Adrenal gland (tissue), 9 donors: ENCODE measurements at regions not wholly inside any gene's neighbourhood (a gene's known extent, or its start where the extent isn't known, plus 50 kb on each side); places are given as distances from the start of the nearest gene placed in this dataset.

ENCODE experiments used
- DNase-seq, 7 donors: peaks; one replicate each; pipeline ENCODE4 v3.0.0-alpha.2; 2019 to 2020
- H3K27ac ChIP-seq, 5 donors: fragments of 200-600 bp; sonication (generic) in 4 of 5; 1 replicate in 3 of 5; 2 replicates in 2 of 5; pipeline versions ENCODE4 v1.5.1 to v1.8.0; 2016 to 2020; ENCODE audit warnings: mild to moderate bottlenecking in 1 of 5
- H3K27me3 ChIP-seq: fragments of 200-600 bp; 2 replicates; pipeline ENCODE4 v1.8.0; 2021
- H3K36me3 ChIP-seq, 2 donors: fragments of 200-600 bp; replicated peaks in 1 of 2; 1 replicate in 1 of 2; 2 replicates in 1 of 2; pipeline versions ENCODE4 v1.5.1 to v1.8.0; 2018 to 2022
- H3K4me1 ChIP-seq, 2 donors: fragments of 200-600 bp; replicated peaks in 1 of 2; 1 replicate in 1 of 2; 2 replicates in 1 of 2; pipeline versions ENCODE4 v1.5.1 to v1.8.0; 2018 to 2021
- H3K4me3 ChIP-seq, 4 donors: fragments of 200-600 bp; sonication (generic) in 3 of 4; one replicate each; pipeline ENCODE4 v1.5.1; 2016 to 2018
- H3K9me3 ChIP-seq, 3 donors: fragments of 200-600 bp; sonication (generic) in 1 of 3; replicated peaks in 1 of 3; 1 replicate in 2 of 3; 2 replicates in 1 of 3; pipeline versions ENCODE4 v1.5.1 to v1.8.0; 2016 to 2021
- POLR2A ChIP-seq, 2 donors: fragments of 450-650 bp; IDR thresholded peaks; one replicate each; pipeline ENCODE4 v1.6.1; 2017; ENCODE audit warnings: antibody characterized with exemption in 2 of 2, mild to moderate bottlenecking in 2 of 2, moderate library complexity in 1 of 2
- WGBS, 4 donors: extraction: QIAGEN DNeasy Blood & Tissue Kit in 2 of 4; methylation state at CpG; one replicate each; pipeline versions ENCODE4 v1.1.5 to v1.1.7; 2013 to 2017; 5-methylcytosine and 5-hydroxymethylcytosine counted together
- intact Hi-C, 2 donors: fragments of 100-400 bp; cut with DNase I; formaldehyde crosslinking; loops; one replicate each; pipeline versions ENCODE4 v1.14.1 to v1.15.0; 2022 to 2023
- TF ChIP-seq, protein P1 (sequence below), 6 experiments: fragments of 450-650 bp in 4 of 6; fragments of 200-600 bp in 2 of 6; sonication (generic) in 1 of 6; IDR thresholded peaks; 1 replicate in 5 of 6; 2 replicates in 1 of 6; pipeline versions ENCODE4 v1.5.1 to v1.8.0; 2016 to 2021; ENCODE audit warnings: antibody characterized with exemption in 6 of 6, mild to moderate bottlenecking in 2 of 6, moderate library complexity in 1 of 6
- donor health status: healthy with polysubstance abuse.
- donor health status: Bipolar disorder and iron deficiency.
- donor health status: DM: yes; HTN: yes; CAD: no.
- donor health status: DM: no; HTN: no; CAD: no.
- donor health status: DM: no; HTN: no; CAD: no.

DNA sequence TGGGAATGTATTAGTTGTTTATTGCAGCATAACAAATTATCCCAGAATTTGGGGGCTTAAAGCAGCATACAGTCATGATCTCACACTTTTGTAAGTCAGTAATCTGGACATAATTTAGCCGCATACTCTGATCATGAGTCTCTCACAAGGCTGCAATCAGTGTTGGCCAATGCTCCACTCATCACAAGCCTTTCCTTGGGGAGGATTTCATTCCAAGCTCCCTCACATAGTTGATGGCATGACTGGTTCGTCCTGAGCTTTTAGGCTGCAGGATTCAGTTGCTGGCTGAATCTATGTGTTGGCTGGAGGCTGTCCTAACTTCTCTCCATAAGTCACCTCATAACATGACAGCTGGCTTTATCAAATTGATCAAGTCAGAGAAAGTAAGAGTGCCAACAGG lies 1568.6 kb upstream of the PCDH7 start:
- intact Hi-C loops = no loop called here
- Histone ChIP-seq H3K27me3 (no peaks in the 10 kb centered on the region), H3K9me3 (no peaks in the 10 kb centered on the region), H3K4me1 (no peaks in the 10 kb centered on the region), H3K27ac (no peak overlapping the region), H3K4me3 (no peak overlapping the region), H3K36me3 (no peaks in the 10 kb centered on the region)
- 48 to 58% (median 56%) methylated on average over 2 of the region's 2 CpGs for WGBS, 4 donors
- TF ChIP-seq, protein P1, sequence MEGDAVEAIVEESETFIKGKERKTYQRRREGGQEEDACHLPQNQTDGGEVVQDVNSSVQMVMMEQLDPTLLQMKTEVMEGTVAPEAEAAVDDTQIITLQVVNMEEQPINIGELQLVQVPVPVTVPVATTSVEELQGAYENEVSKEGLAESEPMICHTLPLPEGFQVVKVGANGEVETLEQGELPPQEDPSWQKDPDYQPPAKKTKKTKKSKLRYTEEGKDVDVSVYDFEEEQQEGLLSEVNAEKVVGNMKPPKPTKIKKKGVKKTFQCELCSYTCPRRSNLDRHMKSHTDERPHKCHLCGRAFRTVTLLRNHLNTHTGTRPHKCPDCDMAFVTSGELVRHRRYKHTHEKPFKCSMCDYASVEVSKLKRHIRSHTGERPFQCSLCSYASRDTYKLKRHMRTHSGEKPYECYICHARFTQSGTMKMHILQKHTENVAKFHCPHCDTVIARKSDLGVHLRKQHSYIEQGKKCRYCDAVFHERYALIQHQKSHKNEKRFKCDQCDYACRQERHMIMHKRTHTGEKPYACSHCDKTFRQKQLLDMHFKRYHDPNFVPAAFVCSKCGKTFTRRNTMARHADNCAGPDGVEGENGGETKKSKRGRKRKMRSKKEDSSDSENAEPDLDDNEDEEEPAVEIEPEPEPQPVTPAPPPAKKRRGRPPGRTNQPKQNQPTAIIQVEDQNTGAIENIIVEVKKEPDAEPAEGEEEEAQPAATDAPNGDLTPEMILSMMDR (IDR thresholded peaks at IDR 0.05) = no peak
- TF ChIP-seq POLR2A (IDR thresholded peaks at IDR 0.05) = no peak
- DNase-seq = no peak

DNA sequence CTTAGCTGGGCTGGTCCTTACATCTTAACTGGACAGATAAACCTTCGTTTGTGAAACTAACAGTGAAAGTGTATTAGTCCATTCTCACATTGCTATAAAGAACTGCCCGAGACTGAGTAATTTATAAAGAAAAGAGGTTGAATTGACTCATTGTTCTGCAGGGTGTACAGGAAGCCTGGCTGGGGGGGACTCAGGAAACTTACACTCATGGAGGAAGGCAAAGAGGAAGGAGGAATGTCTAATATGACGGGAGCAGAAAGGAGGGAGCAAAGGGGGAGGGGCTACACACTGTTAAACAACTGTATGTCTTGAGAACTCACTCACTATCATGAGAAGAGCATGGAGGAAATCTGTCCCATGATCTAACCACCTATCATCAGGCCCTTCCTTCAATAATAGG lies 1566.5 kb upstream of the PCDH7 start:
- no peak for DNase-seq
- intact Hi-C loops = no loop called here
- TF ChIP-seq POLR2A (IDR thresholded peaks at IDR 0.05) = no peak
- TF ChIP-seq, protein P1 (IDR thresholded peaks at IDR 0.05) = no peak
- Histone ChIP-seq H3K27ac (no peak overlapping the region), H3K9me3 (no peaks in the 10 kb centered on the region), H3K4me1 (no peaks in the 10 kb centered on the region), H3K27me3 (no peaks in the 10 kb centered on the region), H3K36me3 (no peaks in the 10 kb centered on the region), H3K4me3 (no peak overlapping the region)
- WGBS, 4 donors = 33 to 43% (median 34%) methylated on average over 3 of the region's 3 CpGs

DNA sequence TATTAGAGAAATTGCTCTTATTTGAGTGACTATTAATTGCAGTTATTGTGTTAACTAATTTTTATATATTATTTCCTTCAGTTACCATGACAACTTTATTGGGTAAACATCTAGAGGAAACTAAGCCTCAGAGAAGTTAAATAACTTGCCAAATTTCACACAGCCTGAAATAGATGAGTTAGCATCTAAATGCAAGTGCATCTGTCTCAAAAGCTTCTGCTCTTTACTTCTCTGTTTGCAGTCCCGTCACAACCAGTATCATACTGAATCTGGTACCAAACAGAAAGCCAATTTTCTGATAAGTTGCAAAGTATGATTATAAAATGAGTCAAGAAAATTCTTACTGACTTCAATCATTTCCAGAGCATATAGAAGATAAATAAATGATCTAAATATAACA lies 1544.9 kb upstream of the PCDH7 start:
- peaks cover 0 to 6% of the 10 kb centered on the region in 2 donors for H3K4me1 ChIP-seq
- intact Hi-C loops = no loop called here
- no peaks in the 10 kb centered on the region for H3K9me3 ChIP-seq
- no peak overlapping the region for H3K27ac ChIP-seq
- H3K27me3 ChIP-seq = no peaks in the 10 kb centered on the region
- TF ChIP-seq, protein P1 (IDR thresholded peaks at IDR 0.05) = no peak
- no peak for TF ChIP-seq POLR2A (IDR thresholded peaks at IDR 0.05)
- no peak for DNase-seq
- 51 to 72% (median 58%) methylated on average over 1 of the region's 1 CpG for WGBS, 4 donors
- no peaks in the 10 kb centered on the region for H3K36me3 ChIP-seq
- H3K4me3 ChIP-seq = no peak overlapping the region

DNA sequence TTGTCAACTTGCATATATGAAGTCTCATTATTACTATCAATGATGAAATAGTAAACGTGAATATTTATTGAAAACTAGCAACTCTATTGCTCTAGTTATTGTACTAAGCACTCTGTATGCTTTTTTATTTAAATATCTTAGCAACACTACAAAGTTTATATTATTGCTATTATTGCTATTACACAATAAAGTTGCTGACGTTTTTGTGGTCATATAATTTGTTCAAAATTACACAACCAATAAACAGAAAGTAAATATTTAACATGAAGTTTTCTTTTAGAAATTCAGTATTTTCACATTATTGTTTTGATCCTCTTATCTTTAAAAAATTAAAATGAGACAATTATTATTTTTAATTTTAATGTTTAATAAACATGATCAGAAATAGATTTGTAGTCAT lies 1521.1 kb upstream of the PCDH7 start:
- Histone ChIP-seq H3K36me3 (no peaks in the 10 kb centered on the region), H3K27me3 (no peaks in the 10 kb centered on the region), H3K4me1 (no peaks in the 10 kb centered on the region), H3K27ac (no peak overlapping the region), H3K9me3 (no peaks in the 10 kb centered on the region), H3K4me3 (no peak overlapping the region)
- intact Hi-C loops = no loop called here
- WGBS, 4 donors = 50 to 61% (median 53%) methylated on average over 2 of the region's 2 CpGs
- TF ChIP-seq, protein P1 (IDR thresholded peaks at IDR 0.05) = no peak
- no peak for TF ChIP-seq POLR2A (IDR thresholded peaks at IDR 0.05)
- no peak for DNase-seq
